ENCODE measurements at regions not wholly inside any gene's neighbourhood (a gene's known extent, or its start where the extent isn't known, plus 50 kb on each side); places are given as distances from the start of the nearest gene placed in this dataset.

GRCh38 chr6:11878735-11879134 lies 100.1 kb upstream of the ADTRP start:
- BruUV-seq (replicated peaks), result no TSS peak
- intact Hi-C loops (cut with micrococcal nuclease) (no loop called here), in situ Hi-C loops (cut with MboI) (no loop called here)
- DNase-seq (ENCODE audit: extremely low read depth in 1 of 4, low spot score in 3 of 4) (no peak), ATAC-seq (no peak), FAIRE-seq (no peak)
- ChIA-PET POLR2A (interaction anchor here (0.6 to 0.9 kb wide), 2 partner anchors 13 to 74 kb away, joined by 3 to 4 read pairs; no protein-coding TSS in a partner anchor), CTCF (ENCODE audit: low intra/inter-chr PET ratio) (no interaction called here)
- Histone ChIP-seq H3K4me3 (no peak overlapping the region), H3K4me2 (ENCODE audit: insufficient read depth, low read length) (no peak overlapping the region), H3K27me3 (ENCODE audit: control insufficient read depth in 2 of 2, insufficient read depth in 2 of 2, low read length in 2 of 2) (no peaks in the 10 kb centered on the region), H3K79me2 (ENCODE audit: control insufficient read depth, insufficient read depth, low read length) (no peaks in the 10 kb centered on the region), H4K20me1 (replicated peaks; ENCODE audit: control insufficient read depth, insufficient read depth, low read length) (no peaks in the 10 kb centered on the region), H3K9ac (ENCODE audit: insufficient read depth in 1 of 2, low read depth in 2 of 2, low read length in 2 of 2) (no peak overlapping the region), H3K9me3 (replicated peaks; ENCODE audit: control insufficient read depth, insufficient read depth, low read depth, low read length) (peaks cover 11% of the 10 kb centered on the region), H3K9me1 (ENCODE audit: control insufficient read depth, insufficient read depth, low read length) (no peaks in the 10 kb centered on the region), H3K4me1 (replicated peaks in 1 of 2; ENCODE audit: control insufficient read depth in 2 of 2, insufficient read depth in 2 of 2, low read length in 2 of 2) (peaks cover 0 to 4% of the 10 kb centered on the region in 2 experiments; a peak in 2 of 5 replicates), H3K36me3 (ENCODE audit: control insufficient read depth, insufficient read depth, low read length) (no peaks in the 10 kb centered on the region), H2AFZ (ENCODE audit: low read depth, low read length) (peak overlapping the region; percentile 35; the same call in 1 of the 2 replicates), H3K27ac (ENCODE audit: extremely low read depth, low read depth, low read length) (no peak overlapping the region)
- no peak for TF ChIP-seq ZNF175 (CRISPR knock-in tag; IDR thresholded peaks at IDR 0.05; ENCODE audit: low read depth)
- TF ChIP-seq NR2F6 (CRISPR knock-in tag; IDR thresholded peaks at IDR 0.05), result no peak
- TF ChIP-seq DIDO1 (tag; IDR thresholded peaks at IDR 0.05; ENCODE audit: low read depth), result no peak
- no peak for TF ChIP-seq HOMEZ (CRISPR knock-in tag; IDR thresholded peaks at IDR 0.05)
- TF ChIP-seq BCLAF1 (IDR thresholded peaks at IDR 0.05; ENCODE audit: borderline replicate concordance in 1 of 2, control insufficient read depth in 1 of 2, low read depth in 2 of 2, low read length in 1 of 2), result no peak
- TF ChIP-seq HMGXB4 (CRISPR knock-in tag; IDR thresholded peaks at IDR 0.05), result no peak
- no peak for TF ChIP-seq HINFP (tag; conservative IDR thresholded peaks at IDR 0.05; ENCODE audit: low read depth)
- no peak for TF ChIP-seq ZNF23 (CRISPR knock-in tag; IDR thresholded peaks at IDR 0.05)
- no peak for TF ChIP-seq NFXL1 (CRISPR knock-in tag; IDR thresholded peaks at IDR 0.05)
- TF ChIP-seq ZNF347 (CRISPR knock-in tag; IDR thresholded peaks at IDR 0.05; ENCODE audit: low read depth), result no peak
- TF ChIP-seq CHCHD3 (CRISPR knock-in tag; IDR thresholded peaks at IDR 0.05), result no peak
- no peak for TF ChIP-seq HBP1 (CRISPR knock-in tag; IDR thresholded peaks at IDR 0.05)
- 92% methylated on average over 3 of the region's 3 CpGs for WGBS (ENCODE audit: insufficient coverage, low coverage, missing lambda C conversion rate)

Data from K562 (cell line).